GM19468 (cell line): ENCODE measurements at regions not wholly inside any gene's neighbourhood (a gene's known extent, or its start where the extent isn't known, plus 50 kb on each side); places are given as distances from the start of the nearest gene placed in this dataset.
"Not testable (repeated sequence)": the region's sequence is repeated elsewhere in the genome, so short reads cannot be mapped to it uniquely, and the experiment has no call there.

ENCODE experiments used
- ATAC-seq: cut with Tn5 transposase; IDR thresholded peaks from one replicate; pipeline ENCODE4 v1.9.1; 2021; ENCODE audit warnings: mild to moderate bottlenecking, moderate library complexity, moderate number of reproducible peaks; ENCODE audit not compliant: unreplicated experiment; ENCODE audit errors: extremely low read depth

DNA sequence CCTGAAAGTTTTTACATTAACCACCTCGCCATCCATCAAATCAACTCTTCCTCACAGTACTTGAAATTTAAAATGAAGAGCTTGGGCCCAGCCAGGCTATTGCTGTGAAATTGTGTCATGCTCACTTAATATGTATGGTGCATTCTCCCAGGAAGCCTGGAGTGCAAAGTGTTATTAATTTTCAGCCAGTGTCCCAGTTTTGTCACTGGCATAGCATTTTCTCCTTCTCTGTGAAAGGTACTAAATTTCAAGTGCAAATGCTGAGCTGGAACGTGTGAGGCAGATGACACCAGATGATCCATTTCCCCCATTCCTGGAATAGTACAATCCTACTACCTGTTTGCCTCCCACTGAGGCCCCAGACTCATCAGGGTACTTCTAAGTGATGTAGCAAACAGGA lies 397.6 kb upstream of the ACTBL2 start:
- no peak for ATAC-seq

DNA sequence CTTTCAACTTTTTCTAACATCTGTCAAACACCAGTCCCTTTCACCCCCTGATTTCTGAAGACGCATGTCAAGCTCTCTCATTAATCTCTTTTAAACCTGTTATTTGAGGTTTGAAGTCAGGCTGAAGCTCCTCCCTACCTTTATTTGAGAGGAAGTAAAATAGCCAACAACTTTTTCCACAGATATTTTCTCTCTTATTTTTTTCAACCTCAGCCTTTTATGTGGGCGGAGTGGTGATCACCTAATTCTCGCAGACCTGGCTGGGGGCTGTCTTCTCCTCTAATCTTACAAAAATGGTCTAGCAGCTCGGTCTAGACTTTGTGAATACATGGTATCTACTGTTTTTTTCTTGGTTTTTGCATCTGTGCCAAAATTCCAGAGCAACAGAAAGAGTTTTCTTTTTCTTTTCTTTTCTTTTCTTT lies 395.7 kb upstream of the ACTBL2 start:
- no peak for ATAC-seq

DNA sequence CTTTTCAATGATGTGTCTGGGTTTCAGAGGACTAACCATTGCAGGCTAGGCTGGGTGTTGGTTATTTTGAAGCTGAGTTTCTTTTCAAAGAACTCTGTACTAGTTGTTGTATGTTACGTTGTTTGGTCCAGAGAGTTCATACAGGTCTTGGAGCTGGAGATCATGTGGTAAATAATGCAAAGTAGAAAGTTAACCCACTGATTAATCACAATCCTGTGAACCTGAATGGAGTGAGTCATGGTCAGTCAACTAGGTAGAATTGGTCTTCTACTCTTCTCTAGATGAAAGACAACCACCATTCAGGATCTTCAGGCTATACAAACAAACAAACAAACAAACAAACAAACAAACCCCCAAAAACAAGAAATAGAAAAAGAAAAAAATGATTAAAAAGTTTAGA lies 388.9 kb upstream of the ACTBL2 start:
- no peak for ATAC-seq

DNA sequence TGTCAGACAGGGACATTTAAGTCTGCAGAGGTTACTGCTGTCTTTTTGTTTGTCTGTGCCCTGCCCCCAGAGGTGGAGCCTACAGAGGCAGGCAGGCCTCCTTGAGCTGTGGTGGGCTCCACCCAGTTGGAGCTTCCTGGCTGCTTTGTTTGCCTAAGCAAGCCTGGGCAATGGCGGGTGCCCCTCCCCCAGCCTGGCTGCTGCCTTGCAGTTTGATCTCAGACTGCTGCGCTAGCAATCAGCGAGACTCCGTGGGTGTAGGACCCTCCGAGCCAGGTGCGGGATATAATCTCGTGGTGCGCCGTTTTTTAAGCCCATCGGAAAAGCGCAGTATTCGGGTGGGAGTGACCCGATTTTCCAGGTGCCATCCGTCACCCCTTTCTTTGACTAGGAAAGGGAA lies 387.7 kb upstream of the ACTBL2 start:
- not testable (repeated sequence) for ATAC-seq

DNA sequence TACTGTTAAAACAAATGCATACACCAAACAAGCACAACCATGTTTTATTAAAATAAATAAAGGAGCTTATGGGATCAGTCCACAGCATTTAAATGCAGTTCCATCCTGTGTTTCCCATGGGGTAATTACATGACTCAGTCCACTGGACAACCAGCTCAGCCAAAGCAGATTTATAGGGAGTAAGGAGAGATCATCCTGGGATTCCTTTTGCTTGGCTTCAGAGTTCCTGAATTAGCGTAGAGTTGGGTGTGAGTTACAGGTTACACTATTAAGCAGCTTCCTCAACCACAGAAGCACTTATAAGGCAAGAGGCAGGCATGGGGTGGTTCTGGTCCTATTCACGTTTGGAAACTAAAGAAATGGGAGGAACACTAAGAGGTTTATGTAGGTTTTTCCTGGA lies 381.1 kb upstream of the ACTBL2 start:
- ATAC-seq: no peak

DNA sequence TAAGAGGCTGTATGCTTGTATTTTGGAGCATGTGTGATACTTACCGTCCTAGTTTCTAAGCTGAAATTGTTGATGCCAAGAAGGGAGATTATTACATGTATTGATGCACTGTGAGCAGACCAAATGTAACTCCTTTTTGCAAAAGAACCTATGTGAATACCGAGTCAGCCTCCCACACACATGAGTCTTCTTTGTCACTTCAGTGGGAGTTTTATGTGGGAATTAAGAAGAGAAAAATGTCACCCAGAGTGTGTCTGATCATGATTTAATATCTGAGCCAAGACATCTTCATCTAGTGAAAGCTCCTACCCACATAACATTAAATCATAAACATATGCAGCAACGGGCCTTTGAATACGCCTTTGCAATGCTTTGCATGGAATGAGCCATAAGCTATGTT lies 380.3 kb upstream of the ACTBL2 start:
- ATAC-seq: no peak

DNA sequence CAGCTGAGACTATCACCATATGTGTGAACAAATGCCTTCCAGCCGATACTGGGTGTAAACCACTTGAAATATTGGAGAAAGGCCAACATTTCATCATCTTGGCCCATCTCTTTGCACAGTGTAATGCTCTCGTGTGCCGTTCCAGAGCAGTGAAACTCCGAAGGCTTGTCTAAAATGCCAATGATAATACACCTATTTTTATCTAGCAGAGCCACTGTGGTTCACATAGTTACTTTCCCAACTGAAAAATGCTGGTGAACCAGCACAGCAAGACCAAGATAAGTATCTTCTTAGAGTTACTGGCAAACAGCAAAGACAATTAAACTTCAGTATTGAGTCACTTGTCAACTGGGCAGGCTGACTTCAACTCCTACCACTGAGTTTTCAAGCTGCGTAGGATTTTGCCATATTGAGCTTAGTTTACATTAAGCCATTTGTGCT lies 379.9 kb upstream of the ACTBL2 start:
- ATAC-seq: no peak

DNA sequence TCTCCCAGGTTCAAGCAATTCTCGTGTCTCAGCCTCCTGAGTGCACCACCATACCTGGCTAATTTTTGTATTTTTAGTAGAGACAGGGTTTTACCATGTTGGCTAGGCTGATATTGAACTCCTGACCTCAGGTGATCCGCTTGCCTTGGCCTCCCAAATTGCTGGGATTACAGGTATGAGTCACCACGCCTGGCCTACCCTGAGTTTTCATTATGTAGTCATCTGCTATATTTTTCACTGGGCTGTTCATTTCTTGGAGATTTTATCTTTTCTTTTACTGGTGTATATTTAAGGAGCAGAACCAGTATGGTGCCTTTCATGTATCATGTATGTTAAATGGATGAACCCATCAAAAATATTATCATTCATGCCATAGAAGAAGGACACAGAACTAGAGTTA lies 377.0 kb upstream of the ACTBL2 start:
- ATAC-seq: no peak

DNA sequence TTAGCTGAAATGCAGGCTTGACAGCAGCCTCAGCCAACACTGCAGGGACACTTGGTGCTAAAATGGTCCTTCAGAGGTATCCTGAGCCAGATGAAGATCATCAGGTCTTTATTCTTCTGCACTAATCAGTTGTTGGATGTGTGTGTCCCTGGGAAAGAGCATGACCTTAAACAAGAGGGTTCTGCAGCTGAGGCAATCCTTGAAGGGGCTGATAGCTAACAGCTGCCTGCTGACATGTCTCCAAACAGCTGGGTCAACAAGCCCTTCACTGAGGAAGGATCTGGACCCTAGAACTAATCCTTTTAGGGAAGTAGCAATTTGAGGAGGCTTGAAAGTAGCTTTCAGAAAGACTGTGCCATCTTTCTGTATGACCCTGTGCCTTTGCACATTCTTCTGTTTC lies 376.3 kb upstream of the ACTBL2 start:
- ATAC-seq: no peak

DNA sequence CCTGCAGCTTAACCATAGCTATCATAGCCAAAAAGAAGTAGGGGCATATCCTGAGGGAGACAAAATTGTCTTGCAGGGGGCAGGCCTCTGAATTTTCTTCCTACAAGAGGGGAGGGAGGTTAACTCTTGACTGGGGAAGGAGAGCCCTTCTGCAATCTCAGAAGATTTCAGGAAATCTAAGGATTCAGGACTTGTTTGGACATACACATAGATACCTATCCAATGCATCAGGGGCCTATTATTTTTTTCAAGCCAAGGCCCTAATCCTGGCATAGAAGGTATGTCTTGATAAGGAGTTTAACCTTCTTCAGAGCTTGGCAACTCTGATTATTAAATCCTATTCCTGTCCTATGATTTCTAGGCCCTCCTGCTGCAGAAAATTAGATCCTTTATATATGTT lies 375.1 kb upstream of the ACTBL2 start:
- no peak for ATAC-seq

DNA sequence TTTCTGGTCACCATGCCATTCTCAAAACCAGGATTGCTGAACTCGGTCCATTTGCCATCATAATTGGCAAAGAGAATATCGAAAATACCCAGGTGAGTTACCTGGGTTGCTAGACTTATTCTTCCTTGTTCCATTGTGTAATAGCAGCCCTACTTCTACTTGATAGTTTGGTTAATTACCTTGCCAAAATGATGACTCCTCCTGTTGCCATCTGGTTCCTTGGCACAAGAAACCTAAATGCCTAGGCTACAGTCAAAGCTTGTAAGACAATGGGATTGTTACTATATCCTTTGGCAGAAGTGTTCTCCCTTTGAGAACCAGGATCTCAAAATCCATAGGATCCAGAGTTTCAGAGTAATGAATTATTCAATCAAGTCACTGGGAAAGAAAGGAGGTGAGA lies 373.2 kb upstream of the ACTBL2 start:
- ATAC-seq: no peak

DNA sequence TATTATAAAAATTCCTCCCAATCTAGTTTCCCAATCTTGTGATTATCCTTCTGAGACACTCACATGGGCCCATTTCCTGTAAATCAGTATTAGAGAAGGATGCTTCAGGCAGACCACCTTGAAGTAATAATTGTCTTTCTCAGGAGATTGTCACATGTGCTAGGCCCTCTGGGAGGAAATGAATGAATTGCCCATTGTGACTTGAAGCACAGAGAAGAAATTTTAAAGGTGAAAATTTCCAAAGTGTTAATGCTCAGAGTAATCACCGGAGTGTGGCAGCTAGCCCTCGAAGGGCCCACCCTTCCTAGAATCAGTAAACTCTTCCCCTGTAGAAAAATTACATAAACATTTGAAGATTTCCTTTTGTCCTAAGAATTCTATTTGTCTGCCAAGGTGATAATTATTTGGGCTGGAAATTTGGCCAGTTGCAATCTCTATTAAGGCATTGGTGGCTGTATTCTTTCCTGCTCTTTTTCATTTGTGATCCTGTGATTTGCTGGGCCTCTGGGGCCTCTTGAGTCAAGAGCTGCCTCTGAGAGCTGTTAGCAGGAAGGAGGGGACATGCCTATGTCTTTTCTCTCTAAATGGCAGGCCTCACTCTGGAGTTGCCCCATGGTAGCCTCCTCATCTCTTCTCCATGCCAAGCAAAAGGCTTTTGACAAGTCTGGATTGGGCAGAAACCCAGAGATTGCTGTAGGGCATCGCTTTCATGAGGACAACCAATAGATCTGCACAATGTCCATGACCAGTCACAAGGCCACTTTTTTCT lies 371.5 kb upstream of the ACTBL2 start:
- no peak for ATAC-seq

DNA sequence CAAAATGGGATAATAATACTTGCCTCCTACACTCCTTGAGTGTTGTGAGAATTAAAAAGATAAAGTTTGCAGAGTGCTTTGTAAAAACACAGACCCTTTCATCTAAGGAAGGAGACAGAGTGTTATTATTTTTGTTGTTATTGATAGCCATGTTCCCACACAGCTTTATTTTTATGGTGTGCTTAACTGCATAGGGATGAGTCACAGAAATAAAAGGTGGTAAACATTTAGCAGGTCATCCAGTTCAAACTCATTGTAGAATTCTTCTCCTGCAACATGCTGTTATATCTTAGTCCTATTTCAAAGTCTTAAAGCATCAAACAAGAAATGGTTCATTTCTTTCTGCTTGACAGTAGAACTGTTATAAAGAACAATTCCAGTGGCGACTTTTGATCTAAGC lies 367.5 kb upstream of the ACTBL2 start:
- ATAC-seq: no peak

DNA sequence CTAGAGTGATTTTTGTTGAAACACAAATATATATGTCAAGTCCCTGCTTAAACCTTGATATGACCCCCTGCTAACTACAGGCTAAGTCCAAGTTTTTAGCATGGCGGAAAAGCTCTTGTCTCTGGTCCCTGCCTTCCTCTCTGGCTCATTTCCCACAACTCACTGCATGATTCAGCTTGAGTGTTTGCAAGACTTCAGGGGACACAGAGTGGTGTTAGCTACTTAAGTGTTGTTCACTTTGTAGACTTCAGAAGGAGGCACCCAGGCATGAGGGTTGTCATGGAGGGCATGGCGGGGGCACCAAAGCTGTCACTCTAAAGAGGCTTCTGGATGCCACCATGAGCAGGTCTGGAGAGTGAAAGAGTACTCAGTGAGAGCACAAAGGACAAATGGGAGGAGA lies 362.4 kb upstream of the ACTBL2 start:
- ATAC-seq: no peak

DNA sequence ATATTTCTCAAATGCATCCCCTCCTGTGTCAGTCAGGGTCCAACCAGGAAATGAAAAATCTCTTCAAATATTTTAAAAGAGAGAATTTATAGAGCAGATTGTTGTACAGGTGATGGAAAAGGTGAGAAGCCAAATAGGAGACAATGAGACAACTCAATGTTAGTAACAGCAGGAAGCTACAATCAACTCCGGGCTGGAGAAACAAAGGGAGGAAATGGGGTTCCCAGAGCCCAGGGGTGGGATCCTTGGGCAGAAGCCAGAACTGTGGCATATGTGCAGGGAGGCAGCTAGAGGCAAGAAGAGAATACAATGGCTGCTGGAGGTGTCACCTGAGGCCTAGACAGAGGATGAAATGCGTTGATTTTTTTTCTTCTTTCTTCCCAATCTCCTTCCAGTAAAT lies 361.8 kb upstream of the ACTBL2 start:
- ATAC-seq: no peak

DNA sequence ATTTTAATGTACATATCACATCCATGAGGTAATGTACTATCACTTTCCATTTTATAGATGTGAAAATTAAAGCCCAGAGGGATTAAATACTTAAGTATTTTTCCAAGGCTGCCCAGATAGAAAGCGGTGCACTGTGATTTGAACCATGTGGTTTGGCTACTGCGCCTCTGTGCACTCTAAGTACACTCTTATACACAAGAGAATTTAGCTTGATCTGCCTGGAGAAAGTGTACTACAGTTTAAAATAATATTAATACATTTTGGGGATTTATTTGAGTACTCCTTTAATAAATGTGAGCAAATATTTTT lies 360.4 kb upstream of the ACTBL2 start:
- ATAC-seq: no peak

DNA sequence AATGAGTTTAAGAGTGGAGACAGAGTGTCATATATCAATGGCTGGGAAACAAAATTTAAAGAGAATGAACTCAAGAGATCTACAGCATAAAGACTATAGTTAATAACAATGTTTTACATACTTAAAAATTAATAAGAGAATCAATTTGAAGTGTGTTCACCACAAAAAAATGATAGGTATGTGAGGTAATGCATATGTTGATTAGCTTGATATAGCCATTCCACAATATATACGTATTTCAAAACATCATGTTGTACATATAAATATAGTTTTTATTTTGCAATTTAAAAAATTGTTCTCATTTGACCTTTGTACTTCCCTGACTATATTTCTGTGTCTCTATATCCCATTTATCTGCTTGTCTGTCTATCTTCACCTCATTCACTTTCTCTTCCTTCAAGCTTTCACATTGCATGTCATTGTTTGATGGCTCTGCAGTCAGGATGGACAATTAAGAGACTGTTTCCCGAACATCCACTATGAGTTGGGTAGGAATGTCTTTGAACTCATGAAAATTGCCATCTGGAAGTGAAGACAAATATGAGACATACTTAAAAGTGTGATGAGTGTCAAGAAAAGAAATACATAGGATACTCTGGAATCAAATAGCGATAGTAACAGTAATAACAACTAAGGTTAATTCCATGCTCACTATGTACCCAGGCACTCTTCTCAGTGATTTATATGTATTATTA lies 359.9 kb upstream of the ACTBL2 start:
- ATAC-seq: no peak

DNA sequence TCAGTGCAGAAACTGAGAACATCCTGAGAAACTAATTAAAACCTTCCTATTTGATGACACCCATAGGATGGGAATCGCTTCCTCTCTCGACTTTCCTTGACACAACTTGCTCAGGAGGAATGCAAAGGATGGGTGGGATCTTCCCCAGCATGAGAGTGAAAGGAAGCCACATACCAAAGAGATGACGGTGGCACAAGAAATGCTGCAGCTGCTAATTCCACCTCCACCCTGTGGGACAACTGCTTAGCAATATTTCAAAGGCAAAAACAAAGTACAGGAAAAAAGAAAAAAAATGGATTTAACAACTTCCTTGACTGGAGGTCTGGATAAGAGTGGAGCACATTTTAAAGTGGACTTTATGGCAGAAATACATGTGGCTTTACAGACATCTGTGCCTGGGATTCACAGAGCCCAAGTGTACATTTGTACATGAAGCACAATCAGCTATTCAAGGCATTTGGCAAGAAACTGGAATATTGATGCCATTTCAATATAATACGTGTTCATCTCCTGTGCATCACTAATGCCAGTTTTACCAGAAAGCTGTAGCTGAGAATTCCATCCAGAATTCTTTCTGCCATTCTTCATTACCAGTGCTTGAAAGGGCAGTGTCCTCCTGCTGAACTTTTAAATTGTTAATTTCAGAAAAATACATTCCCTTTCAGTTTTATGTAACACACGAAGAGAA lies 359.2 kb upstream of the ACTBL2 start:
- ATAC-seq: no peak

DNA sequence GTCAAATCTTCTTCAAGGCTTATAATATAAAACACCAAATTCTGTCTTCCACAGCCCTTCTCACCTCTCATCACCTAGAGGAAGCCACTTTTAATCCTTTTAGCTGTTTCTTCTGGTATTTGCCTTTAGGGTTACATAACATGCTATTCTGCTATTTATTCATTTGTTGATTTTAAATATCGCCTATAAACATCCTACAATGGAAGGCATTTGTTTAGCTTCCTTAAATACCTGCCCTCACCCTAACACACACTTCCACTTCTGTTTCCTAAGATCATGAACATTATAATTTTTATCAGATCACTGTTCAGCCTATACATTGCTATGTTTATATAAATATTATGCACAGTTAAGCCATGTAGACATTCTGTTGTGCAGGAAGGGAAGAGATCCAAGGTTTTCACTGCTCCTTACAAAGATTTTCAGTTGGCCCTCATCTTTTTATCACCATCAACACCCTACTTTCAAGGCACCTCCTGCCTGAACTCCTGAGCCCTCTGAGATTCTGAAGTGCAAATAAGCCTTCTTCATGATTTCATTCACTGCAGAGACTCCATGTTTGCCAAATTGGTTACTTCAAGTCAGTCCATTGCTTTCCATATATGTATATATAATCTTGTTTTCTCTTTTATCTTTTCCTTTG lies 356.9 kb upstream of the ACTBL2 start:
- ATAC-seq: no peak

DNA sequence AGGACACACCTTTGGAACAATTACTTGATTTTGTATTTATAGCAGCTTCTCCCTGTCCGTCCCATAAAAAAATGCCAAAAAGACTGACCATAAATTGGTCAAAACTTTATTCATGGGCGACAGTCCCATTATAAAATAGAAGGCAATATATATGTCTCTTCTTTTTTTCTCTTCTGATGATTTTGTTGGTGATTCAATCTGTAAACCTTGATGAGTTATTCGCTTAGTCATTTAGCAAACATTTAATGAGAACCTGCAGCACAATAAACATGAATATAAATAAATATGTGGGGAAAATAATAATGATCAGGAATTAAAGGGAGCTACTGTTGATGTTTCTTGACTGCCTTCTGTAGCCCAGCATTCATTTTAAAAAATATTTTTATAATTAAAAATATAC lies 356.4 kb upstream of the ACTBL2 start:
- ATAC-seq: no peak

DNA sequence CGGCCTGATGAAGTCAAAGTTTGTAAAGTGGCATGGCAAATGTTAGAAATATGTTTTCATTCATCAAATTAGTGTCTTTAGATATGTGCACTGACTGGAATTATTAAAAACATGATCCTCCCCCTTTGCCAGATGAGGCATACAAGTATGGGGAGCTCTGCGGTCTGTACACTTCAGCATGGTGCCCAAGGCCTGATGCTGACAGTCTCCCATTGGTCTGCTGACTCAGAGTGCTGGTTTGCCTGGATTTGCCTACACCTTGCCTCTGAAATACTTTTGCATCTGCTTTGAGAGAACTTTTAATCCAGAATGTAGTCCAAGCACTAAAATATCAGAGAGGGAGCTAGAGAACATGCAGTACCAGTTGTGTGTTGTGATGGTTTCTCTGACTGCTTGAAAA lies 354.3 kb upstream of the ACTBL2 start:
- ATAC-seq: no peak
